PC-3 (cell line): ENCODE measurements at regions not wholly inside any gene's neighbourhood (a gene's known extent, or its start where the extent isn't known, plus 50 kb on each side); places are given as distances from the start of the nearest gene placed in this dataset.

Experiments
- ATAC-seq: fragments of 200-7000 bp; cut with Tn5 transposase; 2 replicates; pipeline ENCODE4 v1.9.1; 2020; ENCODE audit warnings: mild to moderate bottlenecking, moderate library complexity
- BruUV-seq: library from RNA; stranded (reverse); fragments of 400-500 nt; replicated peaks from 2 replicates; lab custom pipeline; 2021; lab: Mats Ljungman, UMichigan
- CTCF ChIA-PET: fragments of 300-600 bp; sonication (Branson Sonifier 250); formaldehyde crosslinking; loops from one replicate; lab custom pipeline; 2022; ENCODE audit warnings: antibody characterized with exemption; lab: Charles Lee
- POLR2A ChIA-PET: fragments of 300-600 bp; sonication (Branson Sonifier 250); formaldehyde crosslinking; loops from one replicate; lab custom pipeline; 2022; ENCODE audit warnings: antibody characterized with exemption; ENCODE audit not compliant: unreplicated experiment; lab: Charles Lee
- DNase-seq: peaks from one replicate; pipeline ENCODE4 v3.0.0-alpha.2; 2015
- H2AFZ ChIP-seq: fragments of 300-600 bp; sonication (generic); 2 replicates; pipeline ENCODE4 v1.6.0; 2016; ENCODE audit warnings: antibody characterized with exemption, low read length
- H3F3A ChIP-seq: fragments of 300-600 bp; sonication (generic); one replicate; pipeline ENCODE4 v1.6.0; 2017; ENCODE audit warnings: antibody characterized with exemption, low read length, control low read depth, mild to moderate bottlenecking; ENCODE audit not compliant: unreplicated experiment
- H3K27ac ChIP-seq: fragments of 300-600 bp; sonication (generic); 2 replicates; pipeline ENCODE4 v1.5.1; 2016; ENCODE audit warnings: mild to moderate bottlenecking, low read length
- H3K27me3 ChIP-seq: fragments of 300-600 bp; sonication (generic); 2 replicates; pipeline ENCODE4 v1.6.1; 2016; ENCODE audit warnings: low read length, mixed read lengths
- H3K36me3 ChIP-seq: fragments of 300-600 bp; sonication (generic); 2 replicates; pipeline ENCODE4 v1.6.1; 2016; ENCODE audit warnings: low read depth, mixed run types, low read length, mixed read lengths
- H3K4me1 ChIP-seq: fragments of 300-600 bp; sonication (generic); 2 replicates; pipeline ENCODE4 v1.5.1; 2016; ENCODE audit warnings: low read length; ENCODE audit not compliant: insufficient read depth
- H3K4me2 ChIP-seq: fragments of 300-600 bp; sonication (generic); 2 replicates; pipeline ENCODE4 v1.6.0; 2016; ENCODE audit warnings: low read length
- H3K4me3 ChIP-seq: fragments of 300-600 bp; sonication (generic); 2 replicates; pipeline ENCODE4 v1.5.1; 2016; ENCODE audit warnings: mild to moderate bottlenecking, low read length, mixed read lengths
- H3K79me2 ChIP-seq: fragments of 300-600 bp; sonication (generic); 2 replicates; pipeline ENCODE4 v1.6.1; 2017; ENCODE audit warnings: low read length, mixed read lengths
- H3K9ac ChIP-seq: fragments of 300-600 bp; sonication (generic); 2 replicates; pipeline ENCODE4 v1.6.0; 2016; ENCODE audit warnings: mild to moderate bottlenecking, low read length
- H3K9me2 ChIP-seq: fragments of 300-600 bp; sonication (generic); replicated peaks from 2 replicates; pipeline ENCODE4 v1.6.1; 2016; ENCODE audit warnings: mixed run types, low read length, mixed read lengths
- H3K9me3 ChIP-seq: fragments of 300-600 bp; sonication (generic); 2 replicates; pipeline ENCODE4 v1.6.1; 2016; ENCODE audit warnings: low read length, mixed read lengths
- H4K20me1 ChIP-seq: fragments of 300-600 bp; sonication (generic); 2 replicates; pipeline ENCODE4 v1.6.1; 2016; ENCODE audit warnings: low read length, mixed read lengths
- EZH2 ChIP-seq: fragments of 300-600 bp; sonication (generic); IDR thresholded peaks from one replicate; pipeline ENCODE4 v1.6.1; 2017; ENCODE audit warnings: antibody characterized with exemption, mild to moderate bottlenecking, low read length; ENCODE audit not compliant: unreplicated experiment
- EZH2phosphoT487 ChIP-seq: fragments of 300-600 bp; sonication (generic); IDR thresholded peaks from 2 replicates; pipeline ENCODE4 v1.6.1; 2018; ENCODE audit warnings: mild to moderate bottlenecking, antibody characterized with exemption, low read length, borderline replicate concordance
- intact Hi-C: fragments of 100-400 bp; cut with micrococcal nuclease; formaldehyde crosslinking; loops from 2 replicates; pipeline ENCODE4 v1.9.0; 2023
- TF ChIP-seq, protein P1 (sequence below): fragments of 300-600 bp; sonication (generic); conservative IDR thresholded peaks from 2 replicates; pipeline ENCODE4 v1.5.1; 2017; ENCODE audit warnings: antibody characterized with exemption, low read depth, mild to moderate bottlenecking, low read length

DNA sequence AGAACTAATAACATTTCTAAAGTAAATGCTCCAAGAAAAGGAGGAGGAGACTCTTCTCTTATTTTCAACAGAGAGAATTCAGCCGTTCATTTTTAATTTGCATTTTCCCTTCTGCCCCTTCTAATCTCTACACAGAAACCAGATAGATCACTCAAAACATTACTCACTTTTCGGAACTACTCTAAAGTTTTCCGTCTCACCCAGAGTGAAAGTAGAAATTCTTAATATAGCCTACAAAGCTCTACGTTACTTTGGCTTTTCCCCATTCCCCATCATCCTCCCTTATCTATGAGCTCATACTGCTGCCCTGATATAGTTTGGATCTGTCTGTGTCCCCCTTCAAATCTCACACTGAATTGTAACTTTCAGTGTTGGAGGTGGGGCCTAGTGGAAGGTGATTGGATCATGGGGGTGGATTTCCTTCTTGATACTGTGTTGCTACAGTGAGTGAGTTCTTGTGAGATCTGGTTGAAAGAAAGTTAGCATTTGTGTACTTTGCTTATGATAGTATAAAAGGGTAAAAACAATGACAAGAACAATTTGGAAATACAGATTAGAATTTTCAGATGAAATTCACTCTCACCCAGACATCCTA lies 188.2 kb downstream of the AMY1C start:
- intact Hi-C loops: no loop called here
- TF ChIP-seq EZH2phosphoT487 (no peak), EZH2 (no peak)
- TF ChIP-seq, protein P1, sequence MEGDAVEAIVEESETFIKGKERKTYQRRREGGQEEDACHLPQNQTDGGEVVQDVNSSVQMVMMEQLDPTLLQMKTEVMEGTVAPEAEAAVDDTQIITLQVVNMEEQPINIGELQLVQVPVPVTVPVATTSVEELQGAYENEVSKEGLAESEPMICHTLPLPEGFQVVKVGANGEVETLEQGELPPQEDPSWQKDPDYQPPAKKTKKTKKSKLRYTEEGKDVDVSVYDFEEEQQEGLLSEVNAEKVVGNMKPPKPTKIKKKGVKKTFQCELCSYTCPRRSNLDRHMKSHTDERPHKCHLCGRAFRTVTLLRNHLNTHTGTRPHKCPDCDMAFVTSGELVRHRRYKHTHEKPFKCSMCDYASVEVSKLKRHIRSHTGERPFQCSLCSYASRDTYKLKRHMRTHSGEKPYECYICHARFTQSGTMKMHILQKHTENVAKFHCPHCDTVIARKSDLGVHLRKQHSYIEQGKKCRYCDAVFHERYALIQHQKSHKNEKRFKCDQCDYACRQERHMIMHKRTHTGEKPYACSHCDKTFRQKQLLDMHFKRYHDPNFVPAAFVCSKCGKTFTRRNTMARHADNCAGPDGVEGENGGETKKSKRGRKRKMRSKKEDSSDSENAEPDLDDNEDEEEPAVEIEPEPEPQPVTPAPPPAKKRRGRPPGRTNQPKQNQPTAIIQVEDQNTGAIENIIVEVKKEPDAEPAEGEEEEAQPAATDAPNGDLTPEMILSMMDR: no peak
- DNase-seq (no peak), ATAC-seq (no peak)
- no peak overlapping the region for H2AFZ ChIP-seq
- H4K20me1 ChIP-seq: no peaks in the 10 kb centered on the region
- no peaks in the 10 kb centered on the region for H3K9me3 ChIP-seq
- no peaks in the 10 kb centered on the region for H3K4me1 ChIP-seq
- no peak overlapping the region for H3K4me2 ChIP-seq
- no peak overlapping the region for H3K9ac ChIP-seq
- H3K27ac ChIP-seq: no peak overlapping the region
- BruUV-seq: no TSS peak
- no peaks in the 10 kb centered on the region for H3K79me2 ChIP-seq
- H3F3A ChIP-seq: no peaks in the 10 kb centered on the region
- H3K9me2 ChIP-seq: no peaks in the 10 kb centered on the region
- H3K4me3 ChIP-seq: no peak overlapping the region
- CTCF ChIA-PET: no interaction called here
- peaks cover 18% of the 10 kb centered on the region; the same call in 1 of the 2 replicates for H3K27me3 ChIP-seq
- POLR2A ChIA-PET: no interaction called here
- H3K36me3 ChIP-seq: no peaks in the 10 kb centered on the region

DNA sequence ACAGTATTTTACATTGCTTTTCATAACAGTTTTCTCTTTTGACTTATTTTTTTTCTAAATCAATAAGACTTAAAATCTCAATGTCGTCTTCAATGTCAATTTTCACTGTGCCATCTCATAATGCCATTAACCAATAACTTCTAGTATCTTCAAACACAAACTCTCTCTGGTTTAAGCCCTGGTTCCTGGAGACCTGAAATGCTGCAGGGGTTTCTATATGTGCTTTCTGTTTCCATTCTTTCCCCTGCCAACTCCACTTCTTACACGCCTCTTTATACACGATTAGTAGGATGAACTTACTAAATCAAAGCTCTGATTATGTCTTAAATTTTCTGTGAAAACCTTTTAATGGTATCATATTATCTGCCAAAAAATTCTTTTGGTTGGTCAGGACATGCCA lies 191.4 kb downstream of the AMY1C start:
- Histone ChIP-seq H3F3A (no peaks in the 10 kb centered on the region), H3K4me3 (no peak overlapping the region), H3K27me3 (peaks cover 19% of the 10 kb centered on the region; the same call in 1 of the 2 replicates), H2AFZ (no peak overlapping the region), H3K36me3 (no peaks in the 10 kb centered on the region), H3K9me3 (no peaks in the 10 kb centered on the region), H3K4me2 (no peak overlapping the region), H3K9me2 (no peaks in the 10 kb centered on the region), H3K9ac (no peak overlapping the region), H3K27ac (no peak overlapping the region), H4K20me1 (no peaks in the 10 kb centered on the region), H3K4me1 (no peaks in the 10 kb centered on the region), H3K79me2 (no peaks in the 10 kb centered on the region)
- DNase-seq (no peak), ATAC-seq (no peak)
- ChIA-PET POLR2A (no interaction called here), CTCF (no interaction called here)
- no TSS peak for BruUV-seq
- TF ChIP-seq, protein P1: no peak
- TF ChIP-seq EZH2phosphoT487: no peak
- TF ChIP-seq EZH2: no peak
- intact Hi-C loops: no loop called here

DNA sequence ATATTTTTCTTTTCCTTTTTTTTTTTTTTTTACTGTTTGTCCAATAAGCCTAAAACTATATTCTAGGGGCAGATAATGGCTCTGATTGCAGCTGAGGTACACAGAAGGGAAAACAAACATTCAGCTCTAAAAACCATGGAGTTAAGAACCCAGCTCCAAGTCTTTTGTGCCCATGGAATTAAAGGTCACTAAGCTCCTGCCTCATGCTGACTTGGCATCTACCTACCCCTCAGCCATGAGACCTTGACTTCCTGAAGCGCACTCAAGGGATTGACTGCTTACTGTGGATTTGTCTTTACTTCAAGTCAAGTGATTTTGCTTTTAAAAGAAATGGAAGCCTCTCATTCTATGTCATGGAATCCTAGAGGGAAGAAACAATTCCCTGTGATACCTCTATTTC lies 192.3 kb downstream of the AMY1C start:
- Histone ChIP-seq H3K36me3 (no peaks in the 10 kb centered on the region), H3K4me1 (no peaks in the 10 kb centered on the region), H3K27me3 (peaks cover 19% of the 10 kb centered on the region; the same call in 1 of the 2 replicates), H3F3A (no peaks in the 10 kb centered on the region), H3K4me2 (no peak overlapping the region), H3K9me2 (no peaks in the 10 kb centered on the region), H3K9ac (no peak overlapping the region), H3K79me2 (no peaks in the 10 kb centered on the region), H3K4me3 (no peak overlapping the region), H2AFZ (no peak overlapping the region), H3K27ac (no peak overlapping the region), H3K9me3 (no peaks in the 10 kb centered on the region), H4K20me1 (no peaks in the 10 kb centered on the region)
- TF ChIP-seq EZH2: no peak
- no peak for TF ChIP-seq EZH2phosphoT487
- TF ChIP-seq, protein P1: no peak
- ChIA-PET CTCF (no interaction called here), POLR2A (no interaction called here)
- ATAC-seq (no peak), DNase-seq (no peak)
- BruUV-seq: no TSS peak
- intact Hi-C loops: no loop called here
